ENCODE measurements at regions not wholly inside any gene's neighbourhood (a gene's known extent, or its start where the extent isn't known, plus 50 kb on each side); places are given as distances from the start of the nearest gene placed in this dataset.
"Not testable (repeated sequence)": the region's sequence is repeated elsewhere in the genome, so short reads cannot be mapped to it uniquely, and the experiment has no call there.

GRCh38 chr20:43826943-43827342 lies 87.7 kb upstream of the TOX2 start:
- H3K9me3 ChIP-seq (ENCODE audit: low read length); H3K4me3 ChIP-seq (replicated peaks in 1 of 3; ENCODE audit: insufficient read depth in 1 of 3, low read depth in 2 of 3, low read length in 3 of 3); in situ Hi-C loops (cut with HindIII; ENCODE audit: extremely low pct_ligation_motif_present, low pct_unique_long_range_greater_than_20kb); ATAC-seq; H4K20me1 ChIP-seq (ENCODE audit: insufficient read depth, low read length); BruUV-seq (replicated peaks); DNase-seq (ENCODE audit: low spot score); POLR2A ChIA-PET; H3K4me2 ChIP-seq (ENCODE audit: low read depth, low read length); CTCF ChIA-PET (ENCODE audit: low intra/inter-chr PET ratio, low total read pairs); H3K9ac ChIP-seq (ENCODE audit: insufficient read depth, low read depth, low read length); intact Hi-C loops (cut with micrococcal nuclease; ENCODE audit: unreplicated experiment); H2AFZ ChIP-seq (ENCODE audit: low read length); H3K4me1 ChIP-seq (ENCODE audit: insufficient read depth, low read length); H3K27ac ChIP-seq (ENCODE audit: extremely low read length, insufficient read depth, low read length); FAIRE-seq; H3K79me2 ChIP-seq (ENCODE audit: insufficient read depth, low read length); H3K36me3 ChIP-seq (replicated peaks in 1 of 2; ENCODE audit: control insufficient read depth in 1 of 2, insufficient read depth in 2 of 2, low read length in 2 of 2): not testable (repeated sequence)
- peaks cover 2 to 22% of the 10 kb centered on the region in 2 experiments; a peak in 3 of 5 replicates for H3K27me3 ChIP-seq (ENCODE audit: control insufficient read depth in 1 of 2, insufficient read depth in 2 of 2, low read length in 2 of 2)
- 13% methylated on average over 5 of the region's 5 CpGs for WGBS (ENCODE audit: low lambda C conversion rate)

GRCh38 chr20:43825581-43825980 lies 89.1 kb upstream of the TOX2 start:
- POLR2A ChIA-PET: no interaction called here
- no peak for FAIRE-seq
- in situ Hi-C loops (cut with HindIII; ENCODE audit: extremely low pct_ligation_motif_present, low pct_unique_long_range_greater_than_20kb): no loop called here
- no peaks in the 10 kb centered on the region for H3K4me1 ChIP-seq (ENCODE audit: insufficient read depth, low read length)
- no TSS peak for BruUV-seq (replicated peaks)
- no peak overlapping the region for H3K4me2 ChIP-seq (ENCODE audit: low read depth, low read length)
- ATAC-seq: no peak
- TF ChIP-seq DNMT3B (CRISPR knock-in tag; conservative IDR thresholded peaks at IDR 0.05): no peak
- no peak for TF ChIP-seq JDP2 (CRISPR knock-in tag; IDR thresholded peaks at IDR 0.05; ENCODE audit: borderline replicate concordance)
- no peak for TF ChIP-seq FOXJ3 (CRISPR knock-in tag; IDR thresholded peaks at IDR 0.05; ENCODE audit: borderline replicate concordance)
- no peak for TF ChIP-seq ZNF503 (CRISPR knock-in tag; IDR thresholded peaks at IDR 0.05)
- no peak for TF ChIP-seq RARG (CRISPR knock-in tag; IDR thresholded peaks at IDR 0.05; ENCODE audit: low read depth)
- TF ChIP-seq SATB2 (CRISPR knock-in tag; IDR thresholded peaks at IDR 0.05): no peak
- TF ChIP-seq PRMT3 (CRISPR knock-in tag; IDR thresholded peaks at IDR 0.05; ENCODE audit: borderline replicate concordance, low read depth): no peak
- no peak for TF ChIP-seq ZNF598 (CRISPR knock-in tag; IDR thresholded peaks at IDR 0.05; ENCODE audit: borderline replicate concordance)
- TF ChIP-seq FOXA1 (IDR thresholded peaks at IDR 0.05): no peak
- no peak for TF ChIP-seq FOXA1 (CRISPR knock-in tag; IDR thresholded peaks at IDR 0.05)
- no peak for TF ChIP-seq ZNF160 (CRISPR knock-in tag; IDR thresholded peaks at IDR 0.05)
- no peak for TF ChIP-seq ZNF780A (CRISPR knock-in tag; IDR thresholded peaks at IDR 0.05)
- no peak for TF ChIP-seq ZNF224 (CRISPR knock-in tag; IDR thresholded peaks at IDR 0.05)
- TF ChIP-seq MIER2 (CRISPR knock-in tag; IDR thresholded peaks at IDR 0.05): no peak
- TF ChIP-seq ZNF761 (CRISPR knock-in tag; conservative IDR thresholded peaks at IDR 0.05): no peak
- no peak for TF ChIP-seq ESRRA (CRISPR knock-in tag; IDR thresholded peaks at IDR 0.05; ENCODE audit: low read depth)
- TF ChIP-seq ZNF639 (CRISPR knock-in tag; conservative IDR thresholded peaks at IDR 0.05): no peak
- H3K36me3 ChIP-seq (replicated peaks in 1 of 2; ENCODE audit: control insufficient read depth in 1 of 2, insufficient read depth in 2 of 2, low read length in 2 of 2): no peaks in the 10 kb centered on the region
- intact Hi-C loops (cut with micrococcal nuclease; ENCODE audit: unreplicated experiment): no loop called here
- CTCF ChIA-PET (ENCODE audit: low intra/inter-chr PET ratio, low total read pairs): no interaction called here
- no peak for DNase-seq (ENCODE audit: low spot score)
- peaks cover 0 to 14% of the 10 kb centered on the region in 2 experiments; a peak in 2 of 5 replicates for H3K27me3 ChIP-seq (ENCODE audit: control insufficient read depth in 1 of 2, insufficient read depth in 2 of 2, low read length in 2 of 2)
- no peaks in the 10 kb centered on the region for H3K9me3 ChIP-seq (ENCODE audit: low read length)
- H3K9ac ChIP-seq (ENCODE audit: insufficient read depth, low read depth, low read length): no peak overlapping the region
- H3K79me2 ChIP-seq (ENCODE audit: insufficient read depth, low read length): no peaks in the 10 kb centered on the region
- no peak overlapping the region for H3K27ac ChIP-seq (ENCODE audit: extremely low read length, insufficient read depth, low read length)
- no peak overlapping the region for H2AFZ ChIP-seq (ENCODE audit: low read length)
- no peak overlapping the region for H3K4me3 ChIP-seq (replicated peaks in 1 of 3; ENCODE audit: insufficient read depth in 1 of 3, low read depth in 2 of 3, low read length in 3 of 3)
- H4K20me1 ChIP-seq (ENCODE audit: insufficient read depth, low read length): no peaks in the 10 kb centered on the region
- 35% methylated on average over 8 of the region's 8 CpGs for WGBS (ENCODE audit: low lambda C conversion rate)

All from HepG2 (cell line).